ENCODE measurements at regions not wholly inside any gene's neighbourhood (a gene's known extent, or its start where the extent isn't known, plus 50 kb on each side); places are given as distances from the start of the nearest gene placed in this dataset.

GRCh38 chr2:30367232-30368070 lies 79.6 kb upstream of the LCLAT1 start:
- no peak for DNase-seq (ENCODE audit: extremely low read depth in 1 of 2, low read depth in 1 of 2)

- DNase-seq (ENCODE audit: extremely low read depth in 1 of 2, low read depth in 1 of 2), result no peak
These were observed 78.8 kb upstream of the LCLAT1 start for GRCh38 chr2:30368258-30368657.

GRCh38 chr2:30371028-30371689 lies 75.9 kb upstream of the LCLAT1 start:
- no peak for DNase-seq (ENCODE audit: extremely low read depth in 1 of 2, low read depth in 1 of 2)

GRCh38 chr2:30371772-30372373 lies 75.2 kb upstream of the LCLAT1 start:
- no peak for DNase-seq (ENCODE audit: extremely low read depth in 1 of 2, low read depth in 1 of 2)

GRCh38 chr2:30372826-30373225 lies 74.2 kb upstream of the LCLAT1 start:
- DNase-seq (ENCODE audit: extremely low read depth in 1 of 2, low read depth in 1 of 2), result no peak

GRCh38 chr2:30373881-30374302 lies 73.2 kb upstream of the LCLAT1 start:
- DNase-seq (ENCODE audit: extremely low read depth in 1 of 2, low read depth in 1 of 2), result no peak

GRCh38 chr2:30374380-30374779 lies 72.7 kb upstream of the LCLAT1 start:
- no peak for DNase-seq (ENCODE audit: extremely low read depth in 1 of 2, low read depth in 1 of 2)

- DNase-seq (ENCODE audit: extremely low read depth in 1 of 2, low read depth in 1 of 2), result no peak
These were observed 71.1 kb upstream of the LCLAT1 start for GRCh38 chr2:30375915-30376314.

GRCh38 chr2:30379481-30379880 lies 67.6 kb upstream of the LCLAT1 start:
- DNase-seq (ENCODE audit: extremely low read depth in 1 of 2, low read depth in 1 of 2), result no peak

- DNase-seq (ENCODE audit: extremely low read depth in 1 of 2, low read depth in 1 of 2), result no peak
These were observed 66.2 kb upstream of the LCLAT1 start for GRCh38 chr2:30380824-30381223.

GRCh38 chr2:30382162-30382783 lies 64.8 kb upstream of the LCLAT1 start:
- no peak for DNase-seq (ENCODE audit: extremely low read depth in 1 of 2, low read depth in 1 of 2)

GRCh38 chr2:30382995-30383394 lies 64.1 kb upstream of the LCLAT1 start:
- DNase-seq (ENCODE audit: extremely low read depth in 1 of 2, low read depth in 1 of 2), result no peak

GRCh38 chr2:30385327-30385726 lies 61.7 kb upstream of the LCLAT1 start:
- DNase-seq (ENCODE audit: extremely low read depth in 1 of 2, low read depth in 1 of 2), result no peak

GRCh38 chr2:30392097-30392496 lies 54.9 kb upstream of the LCLAT1 start:
- DNase-seq (ENCODE audit: extremely low read depth in 1 of 2, low read depth in 1 of 2), result no peak

GRCh38 chr2:30393510-30393909 lies 53.5 kb upstream of the LCLAT1 start:
- no peak for DNase-seq (ENCODE audit: extremely low read depth in 1 of 2, low read depth in 1 of 2)

GRCh38 chr2:30394096-30394495 lies 53.0 kb upstream of the LCLAT1 start:
- no peak for DNase-seq (ENCODE audit: extremely low read depth in 1 of 2, low read depth in 1 of 2)

GRCh38 chr2:30396436-30397232 lies 50.4 kb upstream of the LCLAT1 start:
- DNase-seq (ENCODE audit: extremely low read depth in 1 of 2, low read depth in 1 of 2), result no peak

Data from stimulated activated CD8-positive, alpha-beta memory T cell treated with anti-CD3 and anti-CD28 coated beads, Interleukin-7, amount 100 ng/mL, for 48 hours (primary cell).